GM18870 (cell line): ENCODE measurements at regions not wholly inside any gene's neighbourhood (a gene's known extent, or its start where the extent isn't known, plus 50 kb on each side); places are given as distances from the start of the nearest gene placed in this dataset.

ENCODE experiments used
- ATAC-seq: cut with Tn5 transposase; IDR thresholded peaks from one replicate; pipeline ENCODE4 v1.9.1; 2021; ENCODE audit warnings: moderate library complexity; ENCODE audit not compliant: unreplicated experiment

DNA sequence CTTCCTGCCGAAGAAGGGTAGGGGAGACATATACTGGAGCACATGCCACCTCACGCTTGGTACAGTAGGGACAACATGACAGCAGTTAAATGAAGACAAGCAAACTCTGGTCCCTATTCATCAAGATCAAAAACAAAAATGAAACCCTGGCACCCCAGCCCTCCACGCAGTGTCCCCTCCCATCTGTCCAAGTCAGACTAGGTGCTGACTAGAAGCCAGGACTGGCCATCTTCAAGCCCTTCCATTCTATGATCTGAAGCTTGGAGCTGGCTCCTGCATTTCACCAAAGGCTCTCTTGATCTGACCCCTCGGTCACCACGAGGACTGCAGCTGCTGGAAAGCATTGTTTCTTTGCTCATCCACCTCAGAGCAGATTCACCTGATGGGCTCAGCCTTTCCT lies 158.9 kb upstream of the GGTLC1 start:
- ATAC-seq = no peak

DNA sequence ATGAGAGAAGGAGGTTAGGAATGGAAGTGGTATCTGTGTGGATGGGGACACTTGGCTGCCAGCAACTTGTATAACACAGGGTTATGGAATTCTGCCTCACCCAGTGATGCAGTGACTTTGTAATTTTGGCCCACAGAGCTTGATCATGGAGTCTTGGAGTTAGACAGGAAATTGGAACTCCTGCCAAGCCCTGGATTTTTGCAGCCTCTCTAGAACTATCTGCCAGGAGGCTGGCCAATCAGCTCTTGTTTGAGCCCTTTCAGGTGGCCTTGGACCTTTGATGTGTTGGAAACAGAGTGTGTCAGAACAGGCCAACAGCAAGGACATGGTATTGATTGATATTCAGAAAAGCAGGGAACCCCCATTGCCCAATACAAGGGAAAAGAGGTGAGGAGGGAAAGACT lies 157.7 kb upstream of the GGTLC1 start:
- no peak for ATAC-seq

GRCh38 chr20:24144371-24144770 lies 155.8 kb upstream of the GGTLC1 start:
- no peak for ATAC-seq

DNA sequence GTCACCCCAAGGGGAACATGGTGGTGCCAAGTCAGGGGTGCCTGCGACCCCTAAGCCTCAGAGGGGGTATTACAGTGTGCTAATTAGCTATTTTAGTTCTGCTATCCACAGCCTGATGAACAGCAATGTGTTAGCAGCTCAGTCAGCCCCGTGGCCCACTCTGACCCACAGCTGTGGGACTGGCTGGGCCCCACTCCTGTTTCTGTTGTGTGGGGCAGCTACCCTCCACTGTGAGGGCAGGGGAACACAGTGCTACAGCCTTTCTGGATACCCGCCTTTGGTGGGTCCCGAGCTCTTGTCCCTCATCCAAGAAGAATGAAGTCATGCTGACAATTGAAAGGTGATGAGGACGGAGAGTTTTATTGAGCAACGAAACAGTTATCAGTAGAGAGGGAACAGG lies 152.5 kb upstream of the GGTLC1 start:
- no peak for ATAC-seq

DNA sequence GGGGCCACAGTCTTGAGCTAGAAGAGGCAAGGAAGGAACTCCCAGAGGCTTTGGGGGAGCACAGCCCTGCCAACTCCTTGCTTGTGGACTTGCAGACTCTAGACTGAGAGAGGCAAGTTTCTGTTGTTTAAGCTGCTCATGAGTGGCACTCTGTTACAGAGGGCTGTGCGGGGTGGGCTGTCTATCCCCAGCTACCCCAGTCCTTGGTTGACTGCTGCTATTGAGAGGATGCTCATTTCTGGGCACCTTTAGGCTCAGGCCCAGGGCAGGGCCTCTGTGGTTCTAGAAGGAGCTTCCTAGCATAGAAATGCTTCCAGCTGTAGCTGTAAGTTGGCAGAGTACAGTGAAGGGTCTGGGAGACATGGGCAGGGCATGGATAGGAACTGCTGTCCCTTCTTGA lies 151.3 kb upstream of the GGTLC1 start:
- no peak for ATAC-seq

- no peak for ATAC-seq
These were observed 150.4 kb upstream of the GGTLC1 start for GRCh38 chr20:24138951-24139350.

DNA sequence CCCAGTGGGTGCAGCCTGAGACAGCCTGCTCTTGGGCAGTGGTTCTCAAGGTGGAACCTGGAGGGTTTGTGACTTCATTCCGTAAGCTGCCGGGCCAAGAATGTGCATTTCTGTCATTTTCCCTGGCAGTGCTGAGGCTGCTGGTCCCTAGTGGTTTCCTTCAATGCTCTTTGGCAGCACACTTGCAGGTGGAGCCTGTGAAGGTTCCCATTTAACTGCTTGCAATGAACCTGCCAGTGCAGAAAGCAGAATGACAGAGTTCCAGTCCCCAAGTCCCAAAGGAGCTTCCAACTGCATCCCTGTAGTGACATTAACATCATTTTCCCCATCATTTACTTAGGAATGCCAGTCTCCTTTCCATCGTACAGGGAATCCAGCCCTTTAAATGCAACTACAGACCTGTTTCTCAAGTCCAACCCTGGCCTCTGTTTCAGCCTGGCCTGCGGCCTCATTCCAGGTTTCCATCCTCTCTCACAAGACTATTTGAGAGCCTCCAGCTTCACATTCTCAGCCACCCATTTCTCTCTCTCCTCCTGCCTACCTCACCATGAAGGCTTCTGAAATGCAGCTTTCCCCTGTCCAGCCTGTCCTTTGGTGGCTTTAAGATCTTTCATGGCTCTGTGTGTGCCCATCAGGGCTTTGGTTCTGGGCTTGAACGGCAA lies 149.7 kb upstream of the GGTLC1 start:
- no peak for ATAC-seq

DNA sequence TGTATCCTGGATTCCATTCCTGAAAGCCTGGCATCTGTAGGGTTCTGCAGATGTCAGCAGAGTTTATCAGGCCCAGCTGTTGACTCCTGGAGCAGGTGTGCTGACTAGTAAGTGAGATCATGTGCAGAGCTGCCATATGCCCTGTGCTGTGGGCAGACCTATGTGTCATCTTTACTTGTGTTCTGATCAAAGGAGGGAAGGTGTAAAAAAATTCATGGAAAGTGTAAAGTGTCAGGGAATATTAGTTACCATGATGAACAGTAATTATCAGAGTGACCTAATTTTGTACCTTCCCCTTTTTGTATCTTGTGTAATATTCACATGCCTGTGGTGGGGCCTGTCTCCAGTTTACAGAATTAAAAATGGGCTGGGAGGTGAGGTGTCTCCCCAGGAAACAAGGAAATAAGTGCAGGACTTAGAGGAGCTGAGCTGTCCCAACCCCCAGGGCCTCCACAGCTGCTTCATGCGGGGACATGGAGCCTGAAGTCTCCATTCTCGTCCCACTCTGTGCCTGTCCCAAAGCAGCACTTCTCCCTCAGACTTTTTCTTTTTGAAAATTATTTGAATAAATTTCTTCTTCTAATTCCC lies 148.2 kb upstream of the GGTLC1 start:
- ATAC-seq = no peak

- no peak for ATAC-seq
These were observed 147.2 kb upstream of the GGTLC1 start for GRCh38 chr20:24135781-24136180.

DNA sequence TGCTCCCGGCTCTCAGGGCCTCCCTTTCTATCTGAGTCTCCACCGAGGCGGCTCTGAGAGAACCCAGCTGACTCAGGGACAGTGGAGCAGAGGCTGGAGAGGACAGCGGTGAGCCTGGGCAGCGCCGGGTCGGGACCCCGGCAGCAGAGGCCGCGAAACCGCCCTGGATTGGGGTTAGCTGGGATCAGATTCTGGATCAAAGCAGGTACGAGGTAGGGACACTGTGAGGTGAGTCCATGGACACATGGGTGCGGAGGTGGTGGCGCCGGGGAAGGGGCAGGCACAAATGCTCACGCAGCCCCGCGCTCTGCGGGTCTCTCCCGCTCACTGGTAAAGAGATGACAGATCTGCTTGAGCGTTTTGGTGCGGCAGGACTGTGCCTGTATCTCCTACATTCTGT lies 146.4 kb upstream of the GGTLC1 start:
- ATAC-seq = no peak

GRCh38 chr20:24134284-24134683 lies 145.7 kb upstream of the GGTLC1 start:
- ATAC-seq = no peak

DNA sequence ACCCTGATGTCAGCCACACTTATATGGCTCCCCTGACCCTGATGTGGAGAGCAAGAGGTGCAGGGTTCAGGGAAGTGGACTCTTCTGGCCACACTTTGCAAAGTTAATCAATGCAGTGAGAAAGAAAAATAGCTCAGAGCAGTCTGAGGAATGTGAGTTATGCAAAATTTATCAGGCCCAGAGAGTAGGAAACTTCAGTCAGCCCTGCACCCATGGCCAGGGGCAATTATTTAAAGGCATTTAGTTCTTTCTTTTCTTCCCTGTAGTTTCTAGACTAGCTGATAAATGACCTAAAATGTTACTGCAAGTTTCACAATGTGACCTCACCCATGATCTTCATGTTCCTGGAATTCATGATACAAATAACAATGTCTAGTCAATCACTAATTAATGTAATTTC lies 143.7 kb upstream of the GGTLC1 start:
- no peak for ATAC-seq

DNA sequence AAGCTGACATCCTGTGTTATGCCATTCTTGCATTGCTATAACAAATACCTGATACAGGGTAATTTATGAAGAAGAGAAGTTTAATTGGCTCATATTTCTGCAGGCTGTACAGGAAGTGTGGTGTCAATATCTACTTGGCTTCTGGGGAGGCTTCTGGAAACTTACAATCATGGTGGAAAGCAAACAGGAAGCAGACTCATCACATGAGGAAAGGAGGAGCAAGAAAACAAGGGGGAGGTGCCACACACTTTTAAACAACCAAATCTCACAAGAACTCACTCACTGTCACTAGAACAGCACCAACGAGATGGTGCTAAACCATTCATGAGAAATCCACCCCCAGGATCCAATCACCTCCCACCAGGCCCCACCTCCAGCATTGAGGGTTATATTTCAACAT lies 143.1 kb upstream of the GGTLC1 start:
- no peak for ATAC-seq

- no peak for ATAC-seq
These were observed 142.7 kb upstream of the GGTLC1 start for GRCh38 chr20:24131281-24131680.

DNA sequence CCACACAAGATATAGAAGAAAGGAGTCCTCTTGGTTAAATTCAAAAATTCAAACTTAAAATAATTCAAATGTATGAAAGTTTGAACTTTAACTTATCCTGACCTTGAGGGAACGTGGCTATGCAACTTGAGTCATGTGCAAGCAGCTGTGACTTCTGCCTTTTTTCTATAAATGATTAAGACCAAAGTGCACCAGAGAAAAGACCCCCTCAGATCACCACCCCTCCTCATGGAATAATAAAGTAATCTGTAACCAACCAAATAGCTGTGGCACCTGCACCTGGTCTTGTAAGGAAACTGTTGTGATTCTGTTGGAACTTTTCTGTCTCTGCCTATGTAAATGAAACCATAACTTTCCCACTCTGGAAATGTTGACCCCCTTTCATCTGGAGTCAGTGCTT lies 141.1 kb upstream of the GGTLC1 start:
- no peak for ATAC-seq

DNA sequence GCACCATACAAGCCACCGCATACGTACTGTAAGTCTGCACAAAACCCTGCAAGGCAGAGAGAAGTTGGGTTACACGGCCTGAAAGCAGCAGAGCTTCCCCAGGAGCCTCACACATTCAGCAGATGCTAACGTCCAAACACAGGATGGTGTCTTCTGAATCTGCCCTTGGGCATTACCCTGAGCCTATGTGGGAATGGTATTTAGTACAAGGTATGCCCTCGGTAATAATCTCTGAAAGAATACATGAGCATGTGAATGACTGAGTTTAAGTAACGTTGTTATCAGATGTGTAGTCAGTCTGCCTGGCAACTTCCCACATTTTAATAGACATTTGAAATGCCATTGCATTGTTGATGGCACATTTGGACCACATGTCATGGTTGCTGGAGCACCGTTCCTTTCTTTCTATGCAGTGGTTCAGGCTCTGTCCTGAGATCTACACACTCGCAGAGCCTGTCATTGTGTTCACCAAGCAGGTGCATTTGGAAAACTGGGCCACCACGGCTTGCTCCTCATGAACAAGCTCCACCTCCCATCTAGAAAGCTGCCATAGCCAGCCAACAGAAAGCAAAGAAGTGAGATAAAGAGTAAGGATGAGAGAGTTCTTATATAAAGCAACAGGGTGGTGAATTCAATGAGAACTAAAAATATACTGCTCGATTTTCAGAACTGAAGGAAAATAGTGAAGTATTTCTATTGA lies 136.5 kb upstream of the GGTLC1 start:
- ATAC-seq = no peak

- ATAC-seq = no peak
These were observed 135.4 kb upstream of the GGTLC1 start for GRCh38 chr20:24124003-24124402.

- no peak for ATAC-seq
These were observed 130.0 kb upstream of the GGTLC1 start for GRCh38 chr20:24118441-24119175.

DNA sequence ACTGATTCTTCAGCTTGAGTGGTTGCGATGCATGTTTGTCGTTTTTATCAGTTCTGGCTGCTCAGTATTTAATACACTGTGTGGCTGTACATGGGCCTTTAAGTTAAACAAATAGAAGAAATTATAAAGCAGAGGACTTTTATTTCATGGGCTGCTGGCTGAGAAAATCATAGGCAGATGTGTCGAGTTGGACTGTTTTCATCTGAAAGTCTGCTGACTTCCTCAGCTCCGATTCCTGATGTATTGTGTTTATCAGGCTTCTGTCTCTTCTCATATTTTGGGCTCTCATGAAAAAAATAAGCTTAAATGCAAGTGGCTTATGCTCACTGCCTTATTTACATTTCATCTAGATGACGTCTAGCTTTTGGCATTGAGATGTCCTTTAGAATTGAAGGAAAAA lies 129.5 kb upstream of the GGTLC1 start:
- no peak for ATAC-seq

DNA sequence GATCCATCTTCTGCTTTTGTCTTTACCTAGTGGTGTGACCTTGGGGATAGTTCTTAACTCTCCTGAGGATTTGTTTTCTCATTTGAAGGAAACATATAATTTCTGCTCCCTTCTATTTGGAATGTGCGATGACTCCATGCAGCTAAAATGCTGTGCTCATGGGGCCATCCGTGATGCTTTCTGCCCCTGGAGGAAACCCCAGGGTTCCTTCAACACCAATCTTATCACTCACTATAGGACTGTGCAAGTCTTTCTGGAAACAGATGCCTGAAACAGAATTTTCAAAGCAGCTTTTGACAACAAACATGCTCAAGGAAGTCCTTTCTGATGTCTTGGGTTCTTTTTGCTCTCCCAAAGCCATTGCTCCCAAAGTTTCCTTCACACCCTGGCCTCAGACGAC lies 128.8 kb upstream of the GGTLC1 start:
- ATAC-seq = no peak

- no peak for ATAC-seq
These were observed 128.0 kb upstream of the GGTLC1 start for GRCh38 chr20:24116611-24117010.

DNA sequence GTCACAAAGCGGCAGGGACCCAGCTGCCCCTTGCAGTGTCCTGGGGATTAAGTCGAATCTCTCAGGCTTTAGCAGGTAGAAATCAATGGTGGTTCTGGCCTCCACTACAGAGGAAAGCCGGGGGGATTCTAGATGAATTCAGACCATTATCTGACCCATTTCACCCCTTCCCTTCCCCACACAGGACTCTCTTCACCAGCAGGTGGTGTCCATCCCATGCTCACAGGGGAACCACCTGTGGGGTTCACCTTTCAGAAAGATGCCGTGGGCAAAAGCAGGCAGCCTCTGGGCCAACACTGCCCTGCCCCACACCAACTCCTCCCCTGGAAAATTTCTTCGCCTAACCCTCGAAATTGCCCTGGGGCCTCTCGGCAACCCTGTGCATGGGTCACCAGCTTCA lies 123.8 kb upstream of the GGTLC1 start:
- no peak for ATAC-seq
